Activated CD4-positive, alpha-beta T cell treated with anti-CD3 and anti-CD28 coated beads for 1 hour (primary cell): ENCODE measurements at regions not wholly inside any gene's neighbourhood (a gene's known extent, or its start where the extent isn't known, plus 50 kb on each side); places are given as distances from the start of the nearest gene placed in this dataset.
"Not testable (repeated sequence)": the region's sequence is repeated elsewhere in the genome, so short reads cannot be mapped to it uniquely, and the experiment has no call there.

Source experiments
- DNase-seq: peaks from one replicate; pipeline ENCODE4 v3.0.0-alpha.2; 2020

- no peak for DNase-seq
Measured at GRCh38 chr17:5978496-5978895, 91.7 kb upstream of the WSCD1 start.

- no peak for DNase-seq
Measured at GRCh38 chr17:5980941-5981340, 89.2 kb upstream of the WSCD1 start.

GRCh38 chr17:5986644-5987043 lies 83.5 kb upstream of the WSCD1 start:
- DNase-seq, result no peak

- no peak for DNase-seq
Measured at GRCh38 chr17:6000426-6000825, 69.8 kb upstream of the WSCD1 start.

GRCh38 chr17:6003221-6003620 lies 67.0 kb upstream of the WSCD1 start:
- DNase-seq, result not testable (repeated sequence)

- no peak for DNase-seq
Measured at GRCh38 chr17:6005939-6006338, 64.2 kb upstream of the WSCD1 start.

- no peak for DNase-seq
Measured at GRCh38 chr17:6011206-6011605, 59.0 kb upstream of the WSCD1 start.

- DNase-seq, result no peak
Measured at GRCh38 chr17:6018788-6019187, 51.4 kb upstream of the WSCD1 start.

- no peak for DNase-seq
Measured at GRCh38 chr17:6019959-6020358, 50.2 kb upstream of the WSCD1 start.

GRCh38 chr17:6020376-6021010 lies 49.7 kb upstream of the WSCD1 start:
- no peak for DNase-seq
